GM12878 (cell line): ENCODE measurements at regions not wholly inside any gene's neighbourhood (a gene's known extent, or its start where the extent isn't known, plus 50 kb on each side); places are given as distances from the start of the nearest gene placed in this dataset.

Experiments
- ATAC-seq: fragments of 200-7000 bp; cut with Tn5 transposase; 3 replicates; pipeline ENCODE4 v1.9.1; 2020; ENCODE audit warnings: mild to moderate bottlenecking, moderate library complexity
- BruUV-seq: library from RNA; stranded (reverse); fragments of 400-500 nt; replicated peaks from 2 replicates; lab custom pipeline; 2021; lab: Mats Ljungman, UMichigan
- CTCF ChIA-PET: fragments of 300-600 bp; sonication (Branson Sonifier 250); formaldehyde crosslinking; extraction: SDS; loops from one replicate; lab custom pipeline; 2021; ENCODE audit warnings: inconsistent platforms; lab: Yijun Ruan, JAX
- POLR2A ChIA-PET: fragments of 350-600 bp; formaldehyde crosslinking; extraction: SDS; loops from one replicate; lab custom pipeline; 2021; ENCODE audit warnings: inconsistent platforms; lab: Charles Lee
- RAD21 ChIA-PET: fragments of 300-600 bp; sonication (Branson Sonifier 250); formaldehyde crosslinking; loops from one replicate; lab custom pipeline; 2023; ENCODE audit warnings: antibody characterized with exemption; ENCODE audit not compliant: unreplicated experiment; lab: Charles Lee
- SMC1A ChIA-PET: fragments of 300-600 bp; sonication (Branson Sonifier 250); formaldehyde crosslinking; loops from one replicate; lab custom pipeline; 2023; ENCODE audit not compliant: unreplicated experiment, uncharacterized antibody; lab: Charles Lee
- DNase-seq: peaks from one replicate; pipeline ENCODE4 v3.0.0-alpha.2; 2011; ENCODE audit warnings: low read depth, low spot score
- FAIRE-seq: peaks from 3 replicates; lab custom pipeline; 2011; peaks lifted over from hg19 to GRCh38; lab: Jason Lieb, UNC
- H2AFZ ChIP-seq: 2 replicates; pipeline ENCODE4 v1.6.0; 2011; ENCODE audit warnings: low read depth, low read length, control low read depth; ENCODE audit not compliant: control insufficient read depth
- H3K27ac ChIP-seq: 2 replicates; pipeline ENCODE4 v1.5.1; 2011; ENCODE audit warnings: control low read depth; ENCODE audit not compliant: control insufficient read depth, insufficient read depth
- H3K27me3 ChIP-seq, 2 experiments: replicated peaks in 1 of 2; 2 replicates each; pipeline versions ENCODE4 v1.6.0 to v1.6.1; 2011; ENCODE audit warnings: low read length in 1 of 2; ENCODE audit not compliant: control insufficient read depth in 2 of 2, insufficient read depth in 2 of 2
- H3K36me3 ChIP-seq, 2 experiments: 2 replicates each; pipeline ENCODE4 v1.5.1; 2011; ENCODE audit warnings: low read length in 1 of 2; ENCODE audit not compliant: control insufficient read depth in 2 of 2, insufficient read depth in 2 of 2
- H3K4me1 ChIP-seq: 2 replicates; pipeline ENCODE4 v1.6.1; 2011; ENCODE audit warnings: mild to moderate bottlenecking, low read length, moderate library complexity, mixed read lengths; ENCODE audit not compliant: control insufficient read depth, insufficient read depth
- H3K4me2 ChIP-seq: 2 replicates; pipeline ENCODE4 v1.6.0; 2011; ENCODE audit warnings: control low read depth; ENCODE audit not compliant: control insufficient read depth, insufficient read depth
- H3K4me3 ChIP-seq: fragments of 200-600 bp; sonication (generic); 2 replicates; pipeline ENCODE4 v1.5.1; 2016
- H3K79me2 ChIP-seq: 2 replicates; pipeline ENCODE4 v1.6.0; 2011; ENCODE audit warnings: low read length; ENCODE audit not compliant: control insufficient read depth, insufficient read depth
- H3K9ac ChIP-seq: 2 replicates; pipeline ENCODE4 v1.8.0; 2011; ENCODE audit warnings: low read length, control low read depth, mixed read lengths; ENCODE audit not compliant: control insufficient read depth, insufficient read depth
- H3K9me3 ChIP-seq: replicated peaks from 3 replicates; pipeline ENCODE4 v1.5.1; 2011; ENCODE audit warnings: mild to moderate bottlenecking, low read length; ENCODE audit not compliant: control insufficient read depth, insufficient read depth
- H4K20me1 ChIP-seq: 2 replicates; pipeline ENCODE4 v1.6.0; 2011; ENCODE audit not compliant: control insufficient read depth, insufficient read depth
- BMI1 ChIP-seq: fragments of 450-650 bp; IDR thresholded peaks from 2 replicates; pipeline ENCODE4 v1.6.1; 2016; ENCODE audit warnings: mild to moderate bottlenecking, moderate library complexity, borderline replicate concordance
- IKZF1 ChIP-seq: fragments of 450-650 bp; conservative IDR thresholded peaks from 2 replicates; pipeline ENCODE4 v1.6.1; 2017; ENCODE audit warnings: antibody characterized with exemption, mild to moderate bottlenecking
- IKZF2 ChIP-seq, 2 experiments: fragments of 450-650 bp; IDR thresholded peaks; 2 replicates each; pipeline ENCODE4 v1.6.1; 2017; ENCODE audit warnings: mild to moderate bottlenecking in 2 of 2, moderate library complexity in 2 of 2
- MEF2B ChIP-seq: fragments of 450-650 bp; IDR thresholded peaks from 2 replicates; pipeline ENCODE4 v1.6.1; 2018; ENCODE audit warnings: mild to moderate bottlenecking, moderate library complexity; ENCODE audit not compliant: partially characterized antibody, poor library complexity, severe bottlenecking
- RAD21 ChIP-seq: IDR thresholded peaks from 2 replicates; pipeline ENCODE4 v1.6.1; 2011; ENCODE audit warnings: mild to moderate bottlenecking, low read depth, low read length, moderate library complexity; ENCODE audit not compliant: insufficient read depth
- WRNIP1 ChIP-seq: IDR thresholded peaks from 2 replicates; pipeline ENCODE4 v1.6.1; 2011; ENCODE audit warnings: low read depth, low read length, improper control_type of control experiment, borderline replicate concordance
- WGBS: methylation state at CpG from one replicate; pipeline ENCODE4 v1.1.6; 2016; ENCODE audit warnings: low lambda C conversion rate; ENCODE audit not compliant: insufficient replicate concordance, insufficient coverage; ENCODE audit errors: missing lambda C conversion rate; 5-methylcytosine and 5-hydroxymethylcytosine counted together
- in situ Hi-C: fragments of 300-500 bp; cut with MboI; formaldehyde crosslinking; loops from 9 replicates; pipeline ENCODE4 v1.14.3; 2018; ENCODE audit warnings: mixed read lengths
- intact Hi-C: fragments of 100-400 bp; cut with micrococcal nuclease; formaldehyde crosslinking; loops from one replicate; pipeline ENCODE4 v1.14.2; 2022; ENCODE audit not compliant: unreplicated experiment
- TF ChIP-seq, protein P1 (sequence below): IDR thresholded peaks from 2 replicates; pipeline ENCODE4 v1.6.1; 2011; ENCODE audit warnings: low read depth, mild to moderate bottlenecking, low read length, moderate library complexity, borderline replicate concordance; ENCODE audit errors: extremely low read depth
- TF ChIP-seq, protein P2 (sequence below): fragments of 150-350 bp; IDR thresholded peaks from 2 replicates; pipeline ENCODE4 v1.6.1; 2014; ENCODE audit warnings: mild to moderate bottlenecking, low read depth, low read length

DNA sequence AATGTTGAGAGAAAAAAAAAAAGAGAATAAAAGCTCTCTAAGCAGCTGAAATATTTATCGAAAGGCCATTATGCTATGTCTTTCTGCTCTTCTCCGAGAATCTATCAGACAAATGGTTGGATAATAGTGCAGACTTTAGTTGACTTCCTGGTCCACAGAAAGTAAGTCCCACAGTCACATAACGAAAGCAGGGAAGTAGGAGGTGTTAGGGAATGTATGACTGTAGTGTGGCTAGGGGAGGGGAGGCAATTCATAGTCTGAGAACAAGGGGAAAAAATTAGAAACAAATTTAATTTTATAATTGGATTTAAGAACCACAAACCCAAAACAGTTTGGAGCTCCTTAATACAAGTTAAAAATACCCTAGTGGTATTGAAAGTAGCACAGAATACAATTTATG is 79.7 kb upstream of the VEGFC start:
- Histone ChIP-seq H3K36me3 (no peaks in the 10 kb centered on the region), H3K9ac (no peak overlapping the region), H3K9me3 (no peaks in the 10 kb centered on the region), H3K27me3 (no peaks in the 10 kb centered on the region), H4K20me1 (no peaks in the 10 kb centered on the region), H2AFZ (no peak overlapping the region), H3K4me3 (no peak overlapping the region), H3K4me2 (no peak overlapping the region), H3K79me2 (no peaks in the 10 kb centered on the region), H3K27ac (no peak overlapping the region), H3K4me1 (no peaks in the 10 kb centered on the region)
- ATAC-seq (no peak; the same call in 2 of the 3 replicates), FAIRE-seq (no peak), DNase-seq (no peak)
- no TSS peak for BruUV-seq
- TF ChIP-seq, protein P1, sequence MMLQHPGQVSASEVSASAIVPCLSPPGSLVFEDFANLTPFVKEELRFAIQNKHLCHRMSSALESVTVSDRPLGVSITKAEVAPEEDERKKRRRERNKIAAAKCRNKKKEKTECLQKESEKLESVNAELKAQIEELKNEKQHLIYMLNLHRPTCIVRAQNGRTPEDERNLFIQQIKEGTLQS, result no peak
- TF ChIP-seq WRNIP1 (no peak), MEF2B (no peak), IKZF2 (IDR thresholded peaks at IDR 0.05) (peak in 1 of 2 experiments; percentile 13; a peak in 1 of 4 replicates), IKZF1 (peak; percentile 35), BMI1 (0 out of 2 replicates have a peak, but pooled peaks have one; percentile 20), RAD21 (no peak)
- TF ChIP-seq, protein P2, sequence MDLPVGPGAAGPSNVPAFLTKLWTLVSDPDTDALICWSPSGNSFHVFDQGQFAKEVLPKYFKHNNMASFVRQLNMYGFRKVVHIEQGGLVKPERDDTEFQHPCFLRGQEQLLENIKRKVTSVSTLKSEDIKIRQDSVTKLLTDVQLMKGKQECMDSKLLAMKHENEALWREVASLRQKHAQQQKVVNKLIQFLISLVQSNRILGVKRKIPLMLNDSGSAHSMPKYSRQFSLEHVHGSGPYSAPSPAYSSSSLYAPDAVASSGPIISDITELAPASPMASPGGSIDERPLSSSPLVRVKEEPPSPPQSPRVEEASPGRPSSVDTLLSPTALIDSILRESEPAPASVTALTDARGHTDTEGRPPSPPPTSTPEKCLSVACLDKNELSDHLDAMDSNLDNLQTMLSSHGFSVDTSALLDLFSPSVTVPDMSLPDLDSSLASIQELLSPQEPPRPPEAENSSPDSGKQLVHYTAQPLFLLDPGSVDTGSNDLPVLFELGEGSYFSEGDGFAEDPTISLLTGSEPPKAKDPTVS, result no peak
- ChIA-PET SMC1A (no interaction called here), CTCF (no interaction called here), RAD21 (no interaction called here), POLR2A (no interaction called here)
- in situ Hi-C loops, result no loop called here
- WGBS, result 10% methylated on average over 3 of the region's 3 CpGs
- intact Hi-C loops, result no loop called here
